ENCODE measurements at regions not wholly inside any gene's neighbourhood (a gene's known extent, or its start where the extent isn't known, plus 50 kb on each side); places are given as distances from the start of the nearest gene placed in this dataset.

- TF ChIP-seq CTCF (conservative IDR thresholded peaks at IDR 0.05 in 1 of 2, IDR thresholded peaks at IDR 0.05 in 1 of 2; ENCODE audit: extremely low read depth in 1 of 2, insufficient read depth in 1 of 2, low read depth in 1 of 2, low read length in 2 of 2): no peak
- no peak for TF ChIP-seq EZH2 (IDR thresholded peaks at IDR 0.05; ENCODE audit: borderline replicate concordance, low read length)
Observed at GRCh38 chr18:67665266-67665665, 148.7 kb upstream of the DSEL start.

Data from mammary epithelial cell (primary cell).